Fibroblast of gingiva (primary cell): ENCODE measurements at regions not wholly inside any gene's neighbourhood (a gene's known extent, or its start where the extent isn't known, plus 50 kb on each side); places are given as distances from the start of the nearest gene placed in this dataset.

Source experiments
- DNase-seq: peaks from one replicate; pipeline ENCODE4 v3.0.0-alpha.2; 2011; ENCODE audit warnings: low read depth

GRCh38 chr10:29081231-29081630 is 207.6 kb upstream of the LYZL1 start:
- no peak for DNase-seq

DNA sequence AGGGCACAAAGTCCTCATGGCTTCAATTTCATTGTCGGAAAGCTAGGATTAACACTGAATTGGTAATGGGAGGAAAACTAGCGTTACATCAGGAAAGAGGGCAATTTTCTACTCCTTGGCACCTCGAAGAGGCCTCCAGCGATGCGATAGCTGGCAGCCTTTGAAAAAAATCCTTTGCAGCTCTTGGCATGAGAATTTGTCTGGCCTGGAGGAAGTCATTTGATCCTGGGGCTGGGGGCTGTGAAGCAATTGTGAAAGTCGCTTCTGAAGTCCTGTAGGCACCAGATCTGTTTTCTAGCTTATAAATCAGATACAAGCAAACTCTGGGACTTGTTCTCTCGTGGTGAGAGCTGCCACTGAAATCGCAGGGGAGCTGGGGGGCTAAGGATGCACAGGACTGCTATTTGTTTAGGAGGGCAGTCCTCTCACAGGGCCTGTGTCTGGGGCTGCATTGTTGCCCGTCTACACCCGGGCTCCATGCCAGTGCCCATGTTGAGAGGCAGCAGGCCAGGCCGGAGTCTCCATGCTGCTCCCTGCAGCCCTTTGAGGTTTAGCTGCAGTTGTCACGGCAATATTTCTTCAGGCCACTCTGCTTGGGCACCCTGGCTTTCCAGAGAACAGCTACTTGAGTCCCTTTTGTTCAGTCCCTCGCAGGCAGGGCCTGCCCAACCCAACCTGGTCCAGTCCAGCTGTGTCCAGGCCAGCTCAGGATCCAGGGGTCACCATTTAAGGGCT is 206.8 kb upstream of the LYZL1 start:
- no peak for DNase-seq

DNA sequence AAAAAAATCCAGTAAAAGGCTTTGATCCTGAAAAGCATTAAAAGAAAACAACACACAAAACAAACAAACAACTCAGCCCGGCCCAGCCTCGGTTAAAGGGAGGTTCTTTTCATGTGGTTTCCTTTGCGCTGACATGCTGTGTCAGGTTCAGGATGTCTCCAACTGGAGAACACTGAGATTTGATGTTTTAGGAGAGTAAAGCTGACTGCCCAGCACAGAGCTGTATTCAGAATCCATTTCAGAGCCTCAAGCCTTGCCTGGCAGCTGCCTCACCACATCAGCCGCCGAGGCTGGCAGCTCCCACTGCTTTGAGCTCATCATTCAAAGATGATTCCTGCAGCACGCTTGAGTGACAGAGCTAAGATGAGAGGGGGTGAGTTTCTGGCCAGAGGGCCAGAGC is 205.8 kb upstream of the LYZL1 start:
- DNase-seq, result no peak

DNA sequence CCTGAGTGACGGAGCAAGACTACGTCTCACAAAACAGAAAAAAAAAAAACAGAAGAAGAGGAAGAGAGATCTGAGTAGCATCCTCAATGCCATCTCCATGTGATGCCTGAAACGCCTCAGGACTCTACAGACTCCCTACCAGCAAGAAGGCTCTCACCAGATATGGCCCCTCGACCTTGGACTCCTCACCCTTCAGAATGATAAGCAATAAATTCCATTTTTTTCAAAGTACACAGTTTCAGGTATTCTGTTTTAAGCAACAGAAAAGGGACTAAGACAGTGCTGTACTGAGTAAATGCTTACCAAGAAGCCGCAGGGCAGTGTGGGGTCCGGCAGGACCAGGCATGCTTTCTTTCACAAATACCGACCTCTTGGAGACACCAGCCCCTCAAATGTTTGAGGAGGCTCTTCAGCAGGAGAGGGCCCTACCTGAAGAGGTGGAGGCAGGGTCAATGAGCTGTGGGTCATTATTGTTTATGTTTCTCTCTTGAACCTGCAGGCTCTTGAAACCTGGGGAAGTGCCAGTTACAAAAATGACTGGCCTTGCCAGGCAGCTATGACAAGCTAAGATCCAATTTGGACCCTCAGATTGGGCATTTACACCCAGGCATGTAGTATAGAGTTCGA is 204.1 kb upstream of the LYZL1 start:
- no peak for DNase-seq

GRCh38 chr10:29089091-29089490 is 199.8 kb upstream of the LYZL1 start:
- no peak for DNase-seq

DNA sequence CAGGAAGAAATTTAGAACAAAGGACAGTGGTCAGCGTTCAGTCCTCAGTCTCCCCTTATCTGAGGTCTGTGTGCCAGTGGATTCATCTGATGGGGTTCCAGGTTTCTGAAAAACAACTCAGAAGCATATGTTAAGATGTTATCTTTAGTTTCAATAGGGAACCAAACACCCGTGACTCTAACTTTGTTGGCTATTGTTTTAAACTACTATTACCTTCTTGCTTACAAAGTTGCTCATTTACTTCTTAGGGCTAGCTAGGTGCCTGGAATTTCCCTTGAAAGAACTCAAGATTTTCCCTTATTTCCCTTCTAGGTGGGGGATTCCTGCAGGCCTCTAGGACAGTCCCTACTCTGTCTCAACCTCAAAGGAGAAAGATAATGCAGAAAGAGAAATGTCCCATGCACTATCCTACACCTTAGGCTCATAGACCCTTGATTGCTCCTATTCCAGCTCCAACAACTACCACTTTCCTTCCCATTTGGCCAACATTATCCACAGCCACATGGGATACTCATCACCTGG is 192.5 kb upstream of the LYZL1 start:
- no peak for DNase-seq

DNA sequence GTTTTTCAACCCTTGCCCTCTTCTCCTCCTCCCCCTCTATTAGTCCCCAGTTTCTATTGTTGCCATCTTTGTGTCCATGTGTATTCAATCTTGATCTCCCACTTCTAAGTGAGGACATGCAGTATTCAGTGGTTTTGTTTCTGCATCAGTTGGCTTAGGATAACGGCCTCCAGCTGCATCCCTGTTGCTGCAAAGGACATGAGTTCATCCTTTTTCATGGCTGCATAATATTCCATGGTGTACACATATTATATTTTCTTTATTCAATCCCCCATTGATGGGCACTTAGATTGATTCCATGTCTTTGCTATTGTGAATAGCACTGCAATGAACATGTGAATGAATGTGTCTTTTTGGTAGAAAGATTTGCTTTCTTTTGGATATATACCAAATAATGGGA is 190.4 kb upstream of the LYZL1 start:
- DNase-seq, result no peak

- no peak for DNase-seq
Observed at GRCh38 chr10:29099001-29099400, 189.9 kb upstream of the LYZL1 start.

- no peak for DNase-seq
Observed at GRCh38 chr10:29099415-29099814, 189.5 kb upstream of the LYZL1 start.

DNA sequence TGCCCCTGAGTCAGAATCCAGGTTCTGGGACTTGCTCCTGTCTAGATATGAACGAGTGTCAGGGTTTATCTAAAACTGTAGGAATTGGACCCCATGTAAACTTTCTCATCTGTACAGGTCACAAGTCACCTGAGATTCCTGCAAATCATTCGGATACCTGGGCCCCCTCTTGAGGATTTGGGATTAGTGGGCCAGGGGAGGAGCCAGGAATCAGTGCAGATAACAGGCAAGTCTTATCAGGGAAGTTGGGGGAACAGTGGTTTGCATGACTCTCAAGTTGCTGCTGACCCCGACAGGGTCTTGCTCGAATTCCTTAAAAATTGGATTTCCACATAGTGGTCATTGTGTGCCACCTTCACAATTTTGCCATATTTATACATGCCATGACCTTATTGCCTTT is 188.4 kb upstream of the LYZL1 start:
- DNase-seq, result no peak

- no peak for DNase-seq
Observed at GRCh38 chr10:29102233-29102632, 186.6 kb upstream of the LYZL1 start.

DNA sequence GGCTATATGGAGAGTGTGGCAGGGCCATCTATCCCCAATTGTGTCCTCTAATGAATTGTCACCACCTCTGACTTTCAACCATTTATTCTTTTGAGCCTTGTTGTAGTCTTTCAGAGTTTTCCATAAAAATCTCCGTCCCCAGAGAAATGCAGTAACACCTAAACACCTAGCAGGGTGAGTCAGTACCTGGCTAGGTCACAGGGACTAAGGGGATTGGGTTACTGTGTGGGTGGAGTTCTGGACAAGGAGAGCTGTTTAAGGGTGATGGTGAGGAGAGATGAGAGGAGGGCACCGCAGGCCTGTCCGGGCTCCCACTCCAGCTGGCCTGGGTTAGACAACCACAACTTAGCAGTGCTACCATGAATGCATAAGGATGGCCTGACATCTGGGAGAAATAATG is 186.2 kb upstream of the LYZL1 start:
- DNase-seq, result no peak

DNA sequence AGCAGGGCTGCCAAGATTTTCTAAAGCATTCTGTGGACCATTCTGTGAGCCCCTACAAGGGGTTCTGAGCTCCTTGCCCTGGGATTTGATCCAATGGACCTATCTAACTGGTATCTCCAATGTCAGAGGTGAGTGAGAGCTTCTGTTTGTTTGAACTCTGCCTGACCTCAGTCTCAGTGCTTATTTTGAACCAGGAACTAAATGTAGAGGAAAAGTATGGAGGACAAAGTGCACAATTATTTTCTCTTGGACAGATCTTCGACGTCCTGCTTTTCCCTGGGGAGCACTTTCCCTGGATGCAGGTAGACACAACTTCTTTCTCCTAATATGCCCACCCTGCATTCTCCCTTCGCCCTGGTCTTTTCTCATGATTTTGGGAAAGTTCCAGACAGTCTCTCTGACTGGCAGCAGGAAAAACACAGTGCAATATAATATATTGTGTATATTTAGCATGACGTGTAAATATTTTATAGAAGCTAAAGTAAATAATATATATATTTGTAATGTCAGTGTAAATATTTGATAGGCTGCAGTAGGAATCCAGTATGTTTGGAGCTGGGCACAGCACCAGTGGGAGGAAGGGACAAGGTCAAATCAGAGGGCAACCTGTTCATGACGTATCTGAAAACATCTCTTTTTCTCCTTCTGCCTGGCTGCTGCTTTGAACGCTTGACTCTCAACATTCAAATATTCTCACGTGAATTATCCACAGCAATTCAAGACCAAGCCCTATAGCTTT is 184.0 kb upstream of the LYZL1 start:
- no peak for DNase-seq

DNA sequence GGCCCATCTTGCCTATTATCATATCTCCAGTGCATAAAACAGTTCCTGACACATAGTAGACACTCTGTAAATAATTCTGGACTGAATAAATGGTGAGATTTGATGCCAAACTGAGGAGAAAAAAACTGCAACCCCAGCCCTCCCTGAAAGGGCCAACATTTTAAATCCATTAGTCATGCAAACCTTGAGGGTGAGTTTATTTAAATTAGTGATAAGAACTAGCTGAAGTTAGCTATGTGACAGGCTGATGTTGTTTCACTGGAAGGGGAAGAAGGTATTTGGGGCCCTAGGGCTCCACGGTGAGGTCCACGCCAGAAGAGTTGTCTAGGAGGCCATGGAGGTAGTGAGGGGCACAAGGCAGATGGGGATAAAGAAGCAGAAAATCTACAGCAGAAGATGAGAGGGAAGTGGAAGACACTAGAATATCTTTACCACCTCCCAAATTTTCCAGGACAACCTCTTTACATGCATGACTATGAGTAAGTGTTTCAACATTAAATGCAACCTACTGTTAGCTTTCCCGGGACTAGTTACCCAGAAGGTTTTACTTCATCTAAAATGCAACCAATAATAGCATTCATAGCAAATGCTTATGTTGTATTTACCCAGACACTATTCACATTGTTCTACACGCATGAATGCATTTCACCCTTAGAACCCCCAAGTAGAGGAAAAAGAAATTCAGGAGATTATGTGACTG is 183.2 kb upstream of the LYZL1 start:
- DNase-seq, result no peak

GRCh38 chr10:29106287-29106686 is 182.6 kb upstream of the LYZL1 start:
- no peak for DNase-seq

GRCh38 chr10:29107866-29108498 is 180.9 kb upstream of the LYZL1 start:
- no peak for DNase-seq

- no peak for DNase-seq
Observed at GRCh38 chr10:29109707-29110571, 178.9 kb upstream of the LYZL1 start.

DNA sequence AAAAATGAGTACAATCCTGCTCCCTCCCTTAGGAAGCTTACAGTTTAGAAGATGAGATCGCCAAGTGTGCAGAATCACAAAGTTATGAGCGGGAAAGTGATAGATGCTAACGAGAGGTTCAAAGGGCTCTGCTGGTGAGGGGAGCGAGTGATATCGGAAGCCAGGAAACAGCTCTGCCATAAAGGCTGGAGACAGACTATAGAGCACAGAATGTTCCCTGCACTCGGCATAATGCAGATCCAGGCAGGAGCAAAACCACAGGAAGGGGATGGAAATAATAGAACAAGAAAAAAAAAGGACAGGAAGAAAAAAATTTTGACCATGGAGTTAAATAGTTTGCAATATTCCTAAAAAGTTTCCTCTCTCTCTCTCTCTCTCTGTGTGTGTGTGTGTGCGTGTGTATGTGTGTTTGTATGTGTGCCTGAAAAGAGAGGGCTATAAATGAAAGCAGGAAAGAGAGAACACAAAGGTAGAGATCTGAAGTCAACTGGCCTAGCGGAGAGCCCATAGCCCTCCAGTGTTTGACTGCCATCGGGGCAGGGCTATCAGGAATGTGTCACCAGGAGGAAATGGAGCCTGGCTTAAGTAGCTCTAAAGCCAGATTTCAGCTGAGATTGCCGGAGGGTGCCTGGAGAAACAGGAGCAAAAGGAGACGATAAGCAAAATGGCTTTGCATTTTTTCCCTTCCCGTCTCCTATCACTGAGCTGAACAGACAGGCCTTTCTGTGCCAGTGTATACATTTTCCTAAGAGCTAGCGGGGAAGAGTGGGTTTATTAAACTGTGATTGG is 175.8 kb upstream of the LYZL1 start:
- no peak for DNase-seq

DNA sequence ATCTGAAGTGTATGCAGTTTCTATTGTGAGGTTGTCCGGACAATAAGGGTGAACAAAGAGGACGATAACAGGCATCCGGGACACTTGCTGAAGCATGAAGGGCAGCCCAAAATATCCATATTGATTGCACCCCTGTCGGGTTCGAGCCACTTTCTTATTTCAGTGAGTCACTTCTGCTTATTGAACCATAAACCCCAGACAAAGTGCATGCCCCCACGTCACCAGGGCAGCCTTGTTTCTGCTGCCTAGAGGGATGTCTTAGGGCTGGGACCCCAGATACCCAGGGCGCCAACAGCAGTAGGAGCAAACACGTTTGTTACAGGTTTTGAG is 175.3 kb upstream of the LYZL1 start:
- no peak for DNase-seq

DNA sequence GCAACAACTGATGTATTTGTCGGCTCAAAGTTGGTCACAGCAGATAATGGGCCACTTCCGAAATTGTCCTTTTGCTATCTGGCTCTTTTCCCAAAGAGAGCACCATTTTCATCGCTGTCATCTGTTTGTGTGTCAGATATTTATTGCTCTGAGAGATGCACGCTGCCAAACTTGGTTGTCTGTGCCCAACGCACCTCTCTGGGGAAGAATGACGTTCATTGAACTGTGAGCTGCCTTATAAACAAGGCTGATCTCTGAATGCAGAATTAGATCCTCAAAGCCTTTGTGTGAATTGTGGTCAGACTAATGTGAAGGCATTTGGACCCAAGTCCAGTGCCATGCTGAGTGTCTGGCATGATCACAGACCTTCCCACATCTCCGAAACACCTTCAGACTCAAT is 174.7 kb upstream of the LYZL1 start:
- no peak for DNase-seq
